H9 (cell line): ENCODE measurements at regions not wholly inside any gene's neighbourhood (a gene's known extent, or its start where the extent isn't known, plus 50 kb on each side); places are given as distances from the start of the nearest gene placed in this dataset.

Experiments
- DNase-seq: peaks from one replicate; pipeline ENCODE4 v3.0.0-alpha.2; 2017
- H2AFZ ChIP-seq: one replicate; pipeline ENCODE4 v1.6.1; 2013; ENCODE audit warnings: mild to moderate bottlenecking, low read length, control low read depth, moderate library complexity
- H2AK5ac ChIP-seq: 2 replicates; pipeline ENCODE4 v1.6.1; 2013; ENCODE audit warnings: low read length, control low read depth, mixed read lengths; ENCODE audit not compliant: insufficient read length
- H2BK120ac ChIP-seq: one replicate; pipeline ENCODE4 v1.6.1; 2013; ENCODE audit warnings: low read depth, mild to moderate bottlenecking, low read length, control low read depth, inconsistent platforms; ENCODE audit not compliant: poor library complexity, severe bottlenecking
- H2BK12ac ChIP-seq: 2 replicates; pipeline ENCODE4 v1.6.1; 2013; ENCODE audit warnings: low read length, control low read depth, mixed read lengths, low read depth; ENCODE audit not compliant: insufficient read length
- H2BK15ac ChIP-seq: 2 replicates; pipeline ENCODE4 v1.6.1; 2013; ENCODE audit warnings: low read depth, low read length, control low read depth
- H2BK20ac ChIP-seq: one replicate; pipeline ENCODE4 v1.6.1; 2013; ENCODE audit warnings: low read depth, mild to moderate bottlenecking, low read length, control low read depth, inconsistent platforms; ENCODE audit not compliant: poor library complexity, severe bottlenecking
- H2BK5ac ChIP-seq: 2 replicates; pipeline ENCODE4 v1.6.1; 2013; ENCODE audit warnings: low read length, control low read depth, mixed read lengths; ENCODE audit not compliant: insufficient read length
- H3K14ac ChIP-seq: 2 replicates; pipeline ENCODE4 v1.6.1; 2013; ENCODE audit warnings: low read length, control low read depth; ENCODE audit not compliant: insufficient read depth
- H3K18ac ChIP-seq: 2 replicates; pipeline ENCODE4 v1.6.1; 2013; ENCODE audit warnings: low read depth, mild to moderate bottlenecking, mixed read lengths, low read length, control low read depth; ENCODE audit not compliant: insufficient read length
- H3K23ac ChIP-seq: 2 replicates; pipeline ENCODE4 v1.6.1; 2013; ENCODE audit warnings: low read length, control low read depth, mixed read lengths, low read depth; ENCODE audit not compliant: insufficient read length
- H3K23me2 ChIP-seq: 2 replicates; pipeline ENCODE4 v1.6.1; 2013; ENCODE audit warnings: low read depth, mild to moderate bottlenecking, mixed read lengths, low read length, control low read depth; ENCODE audit not compliant: insufficient read length, poor library complexity, severe bottlenecking
- H3K27ac ChIP-seq: 2 replicates; pipeline ENCODE4 v1.5.1; 2013; ENCODE audit warnings: low read length, control low read depth, mixed read lengths, low read depth; ENCODE audit not compliant: insufficient read length
- H3K27me3 ChIP-seq: 2 replicates; pipeline ENCODE4 v1.6.1; 2013; ENCODE audit warnings: low read length, control low read depth, inconsistent platforms; ENCODE audit not compliant: insufficient read depth
- H3K4ac ChIP-seq: 2 replicates; pipeline ENCODE4 v1.6.1; 2013; ENCODE audit warnings: low read depth, mild to moderate bottlenecking, control low read depth, inconsistent platforms, low read length, moderate library complexity
- H3K4me1 ChIP-seq: 2 replicates; pipeline ENCODE4 v1.6.1; 2013; ENCODE audit warnings: low read length, control low read depth, inconsistent platforms; ENCODE audit not compliant: insufficient read depth
- H3K4me2 ChIP-seq: 2 replicates; pipeline ENCODE4 v1.6.1; 2013; ENCODE audit warnings: low read length, control low read depth, mixed read lengths; ENCODE audit not compliant: insufficient read length, insufficient read depth
- H3K56ac ChIP-seq: 2 replicates; pipeline ENCODE4 v1.6.1; 2013; ENCODE audit warnings: low read depth, mild to moderate bottlenecking, mixed read lengths, low read length, control low read depth; ENCODE audit not compliant: insufficient read length
- H3K79me1 ChIP-seq: 2 replicates; pipeline ENCODE4 v1.6.1; 2013; ENCODE audit warnings: low read depth, mild to moderate bottlenecking, moderate library complexity, low read length, control low read depth, inconsistent platforms; ENCODE audit not compliant: insufficient read depth, poor library complexity, severe bottlenecking
- H3K79me2 ChIP-seq: 2 replicates; pipeline ENCODE4 v1.6.1; 2013; ENCODE audit warnings: low read length, control low read depth, inconsistent platforms; ENCODE audit not compliant: insufficient read depth
- H3K9ac ChIP-seq: 2 replicates; pipeline ENCODE4 v1.6.1; 2013; ENCODE audit warnings: low read length, control low read depth, mixed read lengths; ENCODE audit not compliant: insufficient read length; ENCODE audit errors: extremely low read depth
- H3K9me3 ChIP-seq: one replicate; pipeline ENCODE4 v1.6.1; 2013; ENCODE audit warnings: low read depth, low read length, inconsistent platforms; ENCODE audit not compliant: control insufficient read depth
- H3T11ph ChIP-seq: one replicate; pipeline ENCODE4 v1.6.1; 2013; ENCODE audit warnings: mild to moderate bottlenecking, low read length, control low read depth, inconsistent platforms
- H4K20me1 ChIP-seq: one replicate; pipeline ENCODE4 v1.6.1; 2013; ENCODE audit not compliant: control insufficient read depth, insufficient read length, insufficient read depth
- H4K5ac ChIP-seq: 2 replicates; pipeline ENCODE4 v1.6.1; 2013; ENCODE audit warnings: low read depth, mild to moderate bottlenecking, mixed read lengths, low read length, control low read depth; ENCODE audit not compliant: insufficient read length
- H4K8ac ChIP-seq: replicated peaks from 2 replicates; pipeline ENCODE4 v1.6.1; 2013; ENCODE audit warnings: low read length, control low read depth, mixed read lengths, low read depth; ENCODE audit not compliant: insufficient read length
- H4K91ac ChIP-seq: 2 replicates; pipeline ENCODE4 v1.6.1; 2013; ENCODE audit warnings: low read depth, mild to moderate bottlenecking, moderate library complexity, mixed read lengths, low read length, control low read depth; ENCODE audit not compliant: insufficient read length
- H3K27ac Mint-ChIP-seq, 3 experiments: 2 replicates in 2 of 3; 3 replicates in 1 of 3; pipeline ENCODE4 v1.8.0; 2020 to 2021; ENCODE audit warnings: mixed read lengths in 3 of 3, mild to moderate bottlenecking in 1 of 3, moderate library complexity in 1 of 3
- H3K27me3 Mint-ChIP-seq: 2 replicates; pipeline ENCODE4 v1.8.0; 2021; ENCODE audit warnings: low read depth, mild to moderate bottlenecking, moderate library complexity, mixed read lengths
- H3K36me3 Mint-ChIP-seq, 3 experiments: 2 replicates in 2 of 3; 3 replicates in 1 of 3; pipeline ENCODE4 v1.8.0; 2020 to 2021; ENCODE audit warnings: low read depth in 3 of 3, mixed read lengths in 3 of 3; ENCODE audit not compliant: insufficient read depth in 1 of 3
- H3K4me1 Mint-ChIP-seq, 2 experiments: 2 replicates each; pipeline ENCODE4 v1.8.0; 2020; ENCODE audit warnings: mixed read lengths in 2 of 2
- H3K4me3 Mint-ChIP-seq, 2 experiments: 2 replicates in 1 of 2; 3 replicates in 1 of 2; pipeline ENCODE4 v1.8.0; 2020 to 2021; ENCODE audit warnings: mild to moderate bottlenecking in 2 of 2, mixed read lengths in 2 of 2, moderate library complexity in 1 of 2
- H3K9me3 Mint-ChIP-seq, 2 experiments: 2 replicates in 1 of 2; 3 replicates in 1 of 2; pipeline ENCODE4 v1.8.0; 2020; ENCODE audit warnings: mild to moderate bottlenecking in 2 of 2, mixed read lengths in 2 of 2, moderate library complexity in 1 of 2
- WGBS: extraction: QIAGEN DNeasy Blood & Tissue Kit; methylation state at CpG from one replicate; pipeline ENCODE4 v1.1.7; 2013; ENCODE audit warnings: missing lambda C conversion rate, low lambda C conversion rate, mixed read lengths; ENCODE audit not compliant: insufficient read length; ENCODE audit errors: extremely low coverage; 5-methylcytosine and 5-hydroxymethylcytosine counted together
- TF ChIP-seq, protein P1 (sequence below): fragments of 200-600 bp; sonication (generic); conservative IDR thresholded peaks from 3 replicates; pipeline ENCODE4 v1.8.0; 2021; ENCODE audit warnings: antibody characterized with exemption, mild to moderate bottlenecking

- DNase-seq = no peak
- no peaks in the 10 kb centered on the region for H3K79me1 ChIP-seq
- H3K27me3 Mint-ChIP-seq = peaks cover 3% of the 10 kb centered on the region; the same call in 1 of the 2 replicates
- H2BK15ac ChIP-seq = no peak overlapping the region
- H3K4me3 Mint-ChIP-seq = no peak overlapping the region
- H2AK5ac ChIP-seq = no peak overlapping the region
- H3K27me3 ChIP-seq = no peaks in the 10 kb centered on the region
- no peak overlapping the region for H2BK5ac ChIP-seq
- peaks cover 21 to 26% of the 10 kb centered on the region in 2 experiments for H3K9me3 Mint-ChIP-seq
- H4K5ac ChIP-seq = no peak overlapping the region
- H3K9ac ChIP-seq = no peak overlapping the region
- no peaks in the 10 kb centered on the region; the same call in 1 of the 2 replicates for H3K4me1 ChIP-seq
- no peak overlapping the region for H4K91ac ChIP-seq
- TF ChIP-seq, protein P1, sequence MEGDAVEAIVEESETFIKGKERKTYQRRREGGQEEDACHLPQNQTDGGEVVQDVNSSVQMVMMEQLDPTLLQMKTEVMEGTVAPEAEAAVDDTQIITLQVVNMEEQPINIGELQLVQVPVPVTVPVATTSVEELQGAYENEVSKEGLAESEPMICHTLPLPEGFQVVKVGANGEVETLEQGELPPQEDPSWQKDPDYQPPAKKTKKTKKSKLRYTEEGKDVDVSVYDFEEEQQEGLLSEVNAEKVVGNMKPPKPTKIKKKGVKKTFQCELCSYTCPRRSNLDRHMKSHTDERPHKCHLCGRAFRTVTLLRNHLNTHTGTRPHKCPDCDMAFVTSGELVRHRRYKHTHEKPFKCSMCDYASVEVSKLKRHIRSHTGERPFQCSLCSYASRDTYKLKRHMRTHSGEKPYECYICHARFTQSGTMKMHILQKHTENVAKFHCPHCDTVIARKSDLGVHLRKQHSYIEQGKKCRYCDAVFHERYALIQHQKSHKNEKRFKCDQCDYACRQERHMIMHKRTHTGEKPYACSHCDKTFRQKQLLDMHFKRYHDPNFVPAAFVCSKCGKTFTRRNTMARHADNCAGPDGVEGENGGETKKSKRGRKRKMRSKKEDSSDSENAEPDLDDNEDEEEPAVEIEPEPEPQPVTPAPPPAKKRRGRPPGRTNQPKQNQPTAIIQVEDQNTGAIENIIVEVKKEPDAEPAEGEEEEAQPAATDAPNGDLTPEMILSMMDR = no peak
- no peak overlapping the region for H3K27ac Mint-ChIP-seq
- no peak overlapping the region for H3T11ph ChIP-seq
- no peak overlapping the region for H3K18ac ChIP-seq
- WGBS = no CpG with 5 or more reads among the region's 1 CpG
- peaks cover 3 to 7% of the 10 kb centered on the region in 2 experiments; a peak in 3 of 4 replicates for H3K4me1 Mint-ChIP-seq
- H3K23ac ChIP-seq = no peak overlapping the region
- no peak overlapping the region for H2BK12ac ChIP-seq
- no peaks in the 10 kb centered on the region for H3K23me2 ChIP-seq
- H3K14ac ChIP-seq = no peak overlapping the region
- no peaks in the 10 kb centered on the region for H3K79me2 ChIP-seq
- H2BK20ac ChIP-seq = no peak overlapping the region
- no peak overlapping the region for H2BK120ac ChIP-seq
- no peaks in the 10 kb centered on the region for H4K20me1 ChIP-seq
- H3K4ac ChIP-seq = no peak overlapping the region
- peaks cover 12% of the 10 kb centered on the region for H3K9me3 ChIP-seq
- H2AFZ ChIP-seq = no peak overlapping the region
- H3K27ac ChIP-seq = no peak overlapping the region
- no peak overlapping the region for H3K4me2 ChIP-seq
- H4K8ac ChIP-seq = no peak overlapping the region
- peaks cover 19 to 24% (median 21%) of the 10 kb centered on the region in 3 experiments for H3K36me3 Mint-ChIP-seq
- no peak overlapping the region for H3K56ac ChIP-seq
Observed at GRCh38 chr20:11431621-11432020, 486.1 kb upstream of the BTBD3 start.
